ENCODE measurements at regions not wholly inside any gene's neighbourhood (a gene's known extent, or its start where the extent isn't known, plus 50 kb on each side); places are given as distances from the start of the nearest gene placed in this dataset.

GRCh38 chr18:65522907-65523306 lies 227.9 kb upstream of the CDH7 start:
- H3K27ac ChIP-seq (ENCODE audit: insufficient read length, low read depth, low read length): no peak overlapping the region
- TF ChIP-seq CTCF (conservative IDR thresholded peaks at IDR 0.05): no peak
- no peak overlapping the region for H3K18ac ChIP-seq (ENCODE audit: insufficient read length, low read depth, low read length)
- H3K14ac ChIP-seq (ENCODE audit: insufficient read depth, low read length): no peak overlapping the region
- no peaks in the 10 kb centered on the region for H3K79me1 ChIP-seq (ENCODE audit: insufficient read depth, low read depth, low read length, poor library complexity, severe bottlenecking)
- Mint-ChIP-seq H3K36me3 (ENCODE audit: insufficient read depth in 1 of 3, low read depth in 3 of 3) (no peaks in the 10 kb centered on the region), H3K27me3 (ENCODE audit: low read depth) (no peaks in the 10 kb centered on the region; the same call in 1 of the 2 replicates), H3K27ac (no peak overlapping the region), H3K9me3 (no peaks in the 10 kb centered on the region; a peak in 1 of 5 replicates), H3K4me1 (0 out of 4 replicates have a peak, but pooled peaks cover 2 to 3% of the 10 kb centered on the region in 2 experiments), H3K4me3 (no peak overlapping the region)
- H3K4me2 ChIP-seq (ENCODE audit: insufficient read depth, insufficient read length, low read length): no peak overlapping the region
- DNase-seq: peak; percentile 32
- H3K23ac ChIP-seq (ENCODE audit: insufficient read length, low read depth, low read length): no peak overlapping the region
- H4K91ac ChIP-seq (ENCODE audit: insufficient read length, low read depth, low read length): no peak overlapping the region
- no peak overlapping the region for H2AFZ ChIP-seq (ENCODE audit: low read length)
- no peak overlapping the region for H2BK5ac ChIP-seq (ENCODE audit: insufficient read length, low read length)
- H2BK12ac ChIP-seq (ENCODE audit: insufficient read length, low read depth, low read length): no peak overlapping the region
- no peak overlapping the region for H2AK5ac ChIP-seq (ENCODE audit: insufficient read length, low read length)
- WGBS (ENCODE audit: extremely low coverage, insufficient read length, low lambda C conversion rate): no CpG with 5 or more reads among the region's 4 CpGs
- no peak overlapping the region for H3K56ac ChIP-seq (ENCODE audit: insufficient read length, low read depth, low read length)
- no peak overlapping the region for H3K4ac ChIP-seq (ENCODE audit: low read depth, low read length)
- H3K79me2 ChIP-seq (ENCODE audit: insufficient read depth, low read length): no peaks in the 10 kb centered on the region
- no peak overlapping the region for H2BK120ac ChIP-seq (ENCODE audit: low read depth, low read length, poor library complexity, severe bottlenecking)
- no peaks in the 10 kb centered on the region for H4K20me1 ChIP-seq (ENCODE audit: control insufficient read depth, insufficient read depth, insufficient read length)
- H3K4me1 ChIP-seq (ENCODE audit: insufficient read depth, low read length): no peaks in the 10 kb centered on the region
- H3K9ac ChIP-seq (ENCODE audit: extremely low read depth, insufficient read length, low read length): no peak overlapping the region
- no peak overlapping the region for H4K5ac ChIP-seq (ENCODE audit: insufficient read length, low read depth, low read length)
- H4K8ac ChIP-seq (replicated peaks; ENCODE audit: insufficient read length, low read depth, low read length): no peak overlapping the region
- H3K23me2 ChIP-seq (ENCODE audit: insufficient read length, low read depth, low read length, poor library complexity, severe bottlenecking): no peaks in the 10 kb centered on the region
- H2BK20ac ChIP-seq (ENCODE audit: low read depth, low read length, poor library complexity, severe bottlenecking): no peak overlapping the region
- no peaks in the 10 kb centered on the region for H3K9me3 ChIP-seq (ENCODE audit: control insufficient read depth, low read depth, low read length)
- no peaks in the 10 kb centered on the region for H3K27me3 ChIP-seq (ENCODE audit: insufficient read depth, low read length)
- no peak overlapping the region for H2BK15ac ChIP-seq (ENCODE audit: low read depth, low read length)
- H3T11ph ChIP-seq (ENCODE audit: low read length): no peak overlapping the region
